HEK293 (cell line): ENCODE measurements at regions not wholly inside any gene's neighbourhood (a gene's known extent, or its start where the extent isn't known, plus 50 kb on each side); places are given as distances from the start of the nearest gene placed in this dataset.

Experiments used
- ZNF302 ChIP-seq: fragments of 450-650 bp; formaldehyde crosslinking; IDR thresholded peaks from 2 replicates; pipeline ENCODE4 v1.5.1; 2016; ENCODE audit warnings: missing biosample characterization, missing genetic modification characterization, low read depth
- ZNF350 ChIP-seq: fragments of 450-650 bp; formaldehyde crosslinking; IDR thresholded peaks from 2 replicates; pipeline ENCODE4 v1.5.0; 2017; ENCODE audit warnings: missing biosample characterization, mild to moderate bottlenecking, missing genetic modification characterization
- ZNF501 ChIP-seq: fragments of 450-650 bp; formaldehyde crosslinking; IDR thresholded peaks from 2 replicates; pipeline ENCODE4 v1.5.1; 2016; ENCODE audit warnings: missing biosample characterization, missing genetic modification characterization
- ZNF549 ChIP-seq: fragments of 450-650 bp; IDR thresholded peaks from 2 replicates; pipeline ENCODE4 v1.5.1; 2018; ENCODE audit warnings: missing biosample characterization, missing genetic modification characterization, mild to moderate bottlenecking, inconsistent platforms, moderate library complexity
- TF ChIP-seq, protein P1 (sequence below): fragments of 450-650 bp; formaldehyde crosslinking; IDR thresholded peaks from 2 replicates; pipeline ENCODE4 v1.5.1; 2016; ENCODE audit warnings: missing biosample characterization, missing genetic modification characterization
- TF ChIP-seq, protein P2 (sequence below): fragments of 450-650 bp; formaldehyde crosslinking; IDR thresholded peaks from 2 replicates; pipeline ENCODE4 v1.5.1; 2016; ENCODE audit warnings: missing biosample characterization, missing genetic modification characterization
- TF ChIP-seq, protein P3 (sequence below): fragments of 450-650 bp; IDR thresholded peaks from 2 replicates; pipeline ENCODE4 v1.5.1; 2018; ENCODE audit warnings: missing biosample characterization, mild to moderate bottlenecking, missing genetic modification characterization
- TF ChIP-seq, protein P4 (sequence below): fragments of 450-650 bp; formaldehyde crosslinking; IDR thresholded peaks from 2 replicates; pipeline ENCODE4 v1.5.1; 2016; ENCODE audit warnings: missing biosample characterization, missing genetic modification characterization, borderline replicate concordance

DNA sequence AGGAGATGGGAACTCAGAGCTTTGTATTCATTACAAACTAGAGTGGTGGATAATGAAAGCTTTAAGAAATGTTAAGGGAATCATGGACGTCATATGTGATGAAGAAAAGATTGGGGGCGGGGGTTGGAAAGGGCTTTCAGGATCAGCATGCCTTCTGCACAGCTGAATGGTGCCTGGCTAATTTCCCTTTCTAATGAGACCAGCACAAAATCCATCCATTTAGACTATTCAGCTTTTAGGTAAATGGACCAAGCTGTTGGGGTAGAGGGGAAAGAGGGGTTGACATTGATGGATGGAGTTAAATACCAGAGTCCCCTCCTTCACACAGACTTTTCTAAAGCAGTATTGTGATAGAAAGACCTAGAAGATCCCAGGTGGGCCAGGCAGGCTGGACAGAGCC lies 737.9 kb upstream of the WWC1 start:
- TF ChIP-seq, protein P1, sequence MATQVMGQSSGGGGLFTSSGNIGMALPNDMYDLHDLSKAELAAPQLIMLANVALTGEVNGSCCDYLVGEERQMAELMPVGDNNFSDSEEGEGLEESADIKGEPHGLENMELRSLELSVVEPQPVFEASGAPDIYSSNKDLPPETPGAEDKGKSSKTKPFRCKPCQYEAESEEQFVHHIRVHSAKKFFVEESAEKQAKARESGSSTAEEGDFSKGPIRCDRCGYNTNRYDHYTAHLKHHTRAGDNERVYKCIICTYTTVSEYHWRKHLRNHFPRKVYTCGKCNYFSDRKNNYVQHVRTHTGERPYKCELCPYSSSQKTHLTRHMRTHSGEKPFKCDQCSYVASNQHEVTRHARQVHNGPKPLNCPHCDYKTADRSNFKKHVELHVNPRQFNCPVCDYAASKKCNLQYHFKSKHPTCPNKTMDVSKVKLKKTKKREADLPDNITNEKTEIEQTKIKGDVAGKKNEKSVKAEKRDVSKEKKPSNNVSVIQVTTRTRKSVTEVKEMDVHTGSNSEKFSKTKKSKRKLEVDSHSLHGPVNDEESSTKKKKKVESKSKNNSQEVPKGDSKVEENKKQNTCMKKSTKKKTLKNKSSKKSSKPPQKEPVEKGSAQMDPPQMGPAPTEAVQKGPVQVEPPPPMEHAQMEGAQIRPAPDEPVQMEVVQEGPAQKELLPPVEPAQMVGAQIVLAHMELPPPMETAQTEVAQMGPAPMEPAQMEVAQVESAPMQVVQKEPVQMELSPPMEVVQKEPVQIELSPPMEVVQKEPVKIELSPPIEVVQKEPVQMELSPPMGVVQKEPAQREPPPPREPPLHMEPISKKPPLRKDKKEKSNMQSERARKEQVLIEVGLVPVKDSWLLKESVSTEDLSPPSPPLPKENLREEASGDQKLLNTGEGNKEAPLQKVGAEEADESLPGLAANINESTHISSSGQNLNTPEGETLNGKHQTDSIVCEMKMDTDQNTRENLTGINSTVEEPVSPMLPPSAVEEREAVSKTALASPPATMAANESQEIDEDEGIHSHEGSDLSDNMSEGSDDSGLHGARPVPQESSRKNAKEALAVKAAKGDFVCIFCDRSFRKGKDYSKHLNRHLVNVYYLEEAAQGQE (tag by site-specific recombination), result no peak
- TF ChIP-seq ZNF350 (tag by site-specific recombination) (no peak), ZNF549 (no peak), ZNF302 (no peak), ZNF501 (tag by site-specific recombination) (no peak)
- TF ChIP-seq, protein P2, sequence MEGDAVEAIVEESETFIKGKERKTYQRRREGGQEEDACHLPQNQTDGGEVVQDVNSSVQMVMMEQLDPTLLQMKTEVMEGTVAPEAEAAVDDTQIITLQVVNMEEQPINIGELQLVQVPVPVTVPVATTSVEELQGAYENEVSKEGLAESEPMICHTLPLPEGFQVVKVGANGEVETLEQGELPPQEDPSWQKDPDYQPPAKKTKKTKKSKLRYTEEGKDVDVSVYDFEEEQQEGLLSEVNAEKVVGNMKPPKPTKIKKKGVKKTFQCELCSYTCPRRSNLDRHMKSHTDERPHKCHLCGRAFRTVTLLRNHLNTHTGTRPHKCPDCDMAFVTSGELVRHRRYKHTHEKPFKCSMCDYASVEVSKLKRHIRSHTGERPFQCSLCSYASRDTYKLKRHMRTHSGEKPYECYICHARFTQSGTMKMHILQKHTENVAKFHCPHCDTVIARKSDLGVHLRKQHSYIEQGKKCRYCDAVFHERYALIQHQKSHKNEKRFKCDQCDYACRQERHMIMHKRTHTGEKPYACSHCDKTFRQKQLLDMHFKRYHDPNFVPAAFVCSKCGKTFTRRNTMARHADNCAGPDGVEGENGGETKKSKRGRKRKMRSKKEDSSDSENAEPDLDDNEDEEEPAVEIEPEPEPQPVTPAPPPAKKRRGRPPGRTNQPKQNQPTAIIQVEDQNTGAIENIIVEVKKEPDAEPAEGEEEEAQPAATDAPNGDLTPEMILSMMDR (tag by site-specific recombination), result no peak
- TF ChIP-seq, protein P3, sequence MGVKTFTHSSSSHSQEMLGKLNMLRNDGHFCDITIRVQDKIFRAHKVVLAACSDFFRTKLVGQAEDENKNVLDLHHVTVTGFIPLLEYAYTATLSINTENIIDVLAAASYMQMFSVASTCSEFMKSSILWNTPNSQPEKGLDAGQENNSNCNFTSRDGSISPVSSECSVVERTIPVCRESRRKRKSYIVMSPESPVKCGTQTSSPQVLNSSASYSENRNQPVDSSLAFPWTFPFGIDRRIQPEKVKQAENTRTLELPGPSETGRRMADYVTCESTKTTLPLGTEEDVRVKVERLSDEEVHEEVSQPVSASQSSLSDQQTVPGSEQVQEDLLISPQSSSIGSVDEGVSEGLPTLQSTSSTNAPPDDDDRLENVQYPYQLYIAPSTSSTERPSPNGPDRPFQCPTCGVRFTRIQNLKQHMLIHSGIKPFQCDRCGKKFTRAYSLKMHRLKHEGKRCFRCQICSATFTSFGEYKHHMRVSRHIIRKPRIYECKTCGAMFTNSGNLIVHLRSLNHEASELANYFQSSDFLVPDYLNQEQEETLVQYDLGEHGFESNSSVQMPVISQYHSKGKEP (tag by site-specific recombination), result no peak
- TF ChIP-seq, protein P4, sequence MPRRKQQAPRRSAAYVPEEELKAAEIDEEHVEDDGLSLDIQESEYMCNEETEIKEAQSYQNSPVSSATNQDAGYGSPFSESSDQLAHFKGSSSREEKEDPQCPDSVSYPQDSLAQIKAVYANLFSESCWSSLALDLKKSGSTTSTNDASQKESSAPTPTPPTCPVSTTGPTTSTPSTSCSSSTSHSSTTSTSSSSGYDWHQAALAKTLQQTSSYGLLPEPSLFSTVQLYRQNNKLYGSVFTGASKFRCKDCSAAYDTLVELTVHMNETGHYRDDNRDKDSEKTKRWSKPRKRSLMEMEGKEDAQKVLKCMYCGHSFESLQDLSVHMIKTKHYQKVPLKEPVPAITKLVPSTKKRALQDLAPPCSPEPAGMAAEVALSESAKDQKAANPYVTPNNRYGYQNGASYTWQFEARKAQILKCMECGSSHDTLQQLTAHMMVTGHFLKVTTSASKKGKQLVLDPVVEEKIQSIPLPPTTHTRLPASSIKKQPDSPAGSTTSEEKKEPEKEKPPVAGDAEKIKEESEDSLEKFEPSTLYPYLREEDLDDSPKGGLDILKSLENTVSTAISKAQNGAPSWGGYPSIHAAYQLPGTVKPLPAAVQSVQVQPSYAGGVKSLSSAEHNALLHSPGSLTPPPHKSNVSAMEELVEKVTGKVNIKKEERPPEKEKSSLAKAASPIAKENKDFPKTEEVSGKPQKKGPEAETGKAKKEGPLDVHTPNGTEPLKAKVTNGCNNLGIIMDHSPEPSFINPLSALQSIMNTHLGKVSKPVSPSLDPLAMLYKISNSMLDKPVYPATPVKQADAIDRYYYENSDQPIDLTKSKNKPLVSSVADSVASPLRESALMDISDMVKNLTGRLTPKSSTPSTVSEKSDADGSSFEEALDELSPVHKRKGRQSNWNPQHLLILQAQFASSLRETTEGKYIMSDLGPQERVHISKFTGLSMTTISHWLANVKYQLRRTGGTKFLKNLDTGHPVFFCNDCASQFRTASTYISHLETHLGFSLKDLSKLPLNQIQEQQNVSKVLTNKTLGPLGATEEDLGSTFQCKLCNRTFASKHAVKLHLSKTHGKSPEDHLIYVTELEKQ (tag by site-specific recombination), result no peak
